HG03442 (cell line): ENCODE measurements at regions not wholly inside any gene's neighbourhood (a gene's known extent, or its start where the extent isn't known, plus 50 kb on each side); places are given as distances from the start of the nearest gene placed in this dataset.
"Not testable (repeated sequence)": the region's sequence is repeated elsewhere in the genome, so short reads cannot be mapped to it uniquely, and the experiment has no call there.

ENCODE experiments used
- ATAC-seq: cut with Tn5 transposase; IDR thresholded peaks from one replicate; pipeline ENCODE4 v1.9.1; 2021; ENCODE audit warnings: mild to moderate bottlenecking, moderate library complexity; ENCODE audit not compliant: unreplicated experiment

DNA sequence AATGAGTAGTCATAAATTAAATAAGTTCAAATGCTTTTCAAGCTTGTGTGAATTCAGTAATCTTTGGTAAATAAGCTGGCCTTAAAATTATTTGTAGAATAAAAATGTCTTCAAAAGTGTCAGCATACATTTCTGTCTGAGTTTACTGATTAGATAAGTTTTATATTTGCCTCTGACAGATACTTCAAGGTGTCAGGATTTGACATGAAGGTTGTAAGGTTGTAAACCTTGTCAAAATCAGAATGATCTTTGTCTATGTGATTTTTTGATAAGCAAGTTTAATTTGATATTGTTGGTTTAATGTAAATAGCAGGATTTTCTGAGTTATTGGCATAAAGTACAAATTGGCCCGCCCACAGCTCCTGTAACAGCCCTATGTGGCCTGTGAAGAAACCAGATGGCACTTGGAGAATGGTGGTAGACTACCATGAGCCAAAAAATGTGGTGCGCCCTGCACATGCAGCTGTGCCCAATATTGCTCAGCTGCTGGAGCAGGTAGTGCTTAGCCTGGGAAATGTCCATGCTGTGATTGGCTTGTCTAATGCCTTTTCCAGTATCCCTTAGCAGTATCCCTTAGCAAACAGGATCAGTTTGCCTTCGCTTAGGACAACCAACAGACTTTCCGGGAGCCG is 188.0 kb upstream of the SPHKAP start:
- ATAC-seq = no peak

DNA sequence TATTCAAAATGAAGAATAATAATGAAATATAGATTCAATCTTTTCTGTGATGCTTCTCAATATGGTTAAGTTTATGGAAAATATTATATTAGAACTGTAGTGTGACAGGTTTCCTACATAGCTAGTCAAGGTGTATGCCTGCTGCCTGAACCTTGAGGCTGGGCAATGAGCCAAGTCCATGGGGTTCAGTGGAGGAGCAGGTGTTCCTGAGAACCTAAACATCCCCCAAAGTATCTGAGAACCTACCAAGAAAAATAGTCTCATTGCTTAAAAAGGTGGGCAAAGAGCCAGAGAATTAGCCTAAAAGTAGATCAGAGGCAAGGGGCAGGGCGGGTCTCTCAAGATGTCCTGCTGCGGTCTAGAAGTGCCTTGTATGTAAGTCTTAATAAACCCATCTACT is 185.9 kb upstream of the SPHKAP start:
- ATAC-seq = no peak

DNA sequence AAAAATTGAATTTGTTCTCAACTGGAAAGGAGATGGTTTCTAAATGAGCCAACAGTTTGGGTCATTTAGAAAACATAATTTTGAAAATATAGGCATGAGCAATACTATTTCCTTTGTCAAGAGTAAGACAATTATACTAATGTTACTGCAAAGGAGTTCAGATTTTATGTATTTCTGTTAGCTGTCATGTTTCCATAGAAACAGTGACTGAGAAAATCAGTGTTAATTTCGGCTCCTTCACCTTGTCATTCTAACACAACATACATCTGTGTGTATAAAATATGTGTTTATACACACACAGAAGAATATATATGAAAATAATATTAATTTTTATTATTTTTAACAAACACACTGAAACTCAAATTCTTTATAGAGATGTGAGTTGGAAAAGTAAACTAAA is 178.0 kb upstream of the SPHKAP start:
- ATAC-seq = no peak

DNA sequence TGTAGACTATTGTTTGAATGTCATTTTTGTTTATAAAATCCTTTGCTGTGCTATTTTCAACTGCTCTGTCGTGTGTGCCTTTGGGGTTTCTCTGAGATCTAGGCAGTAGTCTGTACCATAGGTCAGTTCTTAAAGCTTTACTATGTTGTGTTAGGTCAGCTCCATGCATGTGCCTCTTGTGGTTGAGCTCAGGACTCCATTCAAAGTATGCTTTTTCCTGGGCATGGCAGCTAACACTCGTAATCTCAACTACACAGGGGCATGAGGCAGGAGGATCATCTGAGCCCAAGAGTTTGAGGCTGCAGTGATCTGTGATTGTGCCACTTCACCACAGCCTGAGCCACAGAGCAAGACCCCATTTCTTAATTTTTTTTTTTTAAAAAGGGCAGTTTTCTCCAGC is 174.4 kb upstream of the SPHKAP start:
- ATAC-seq = no peak

GRCh38 chr2:228352980-228353379 is 171.5 kb upstream of the SPHKAP start:
- not testable (repeated sequence) for ATAC-seq

DNA sequence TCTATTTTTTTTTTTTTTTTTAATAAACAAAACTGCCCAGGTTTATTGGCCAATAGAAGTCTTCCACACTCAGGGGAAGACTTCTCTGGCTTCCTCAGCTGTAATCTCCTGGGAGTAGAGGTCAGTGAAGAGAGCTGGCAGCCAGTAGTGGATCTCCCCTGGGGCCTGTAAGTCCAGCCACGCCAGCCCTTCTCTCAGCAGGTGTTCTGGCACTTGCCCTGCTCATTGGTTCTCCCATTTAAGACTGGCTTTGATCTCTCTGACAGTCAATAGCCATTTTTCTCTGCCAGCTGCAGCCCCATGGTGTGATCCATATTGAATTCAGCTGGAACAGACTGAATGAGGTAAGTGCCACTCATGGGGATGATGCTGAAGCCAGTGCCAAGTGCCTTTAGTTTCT is 170.6 kb upstream of the SPHKAP start:
- ATAC-seq = no peak

GRCh38 chr2:228348516-228349064 is 167.1 kb upstream of the SPHKAP start:
- ATAC-seq = no peak

- ATAC-seq = no peak
Measured at GRCh38 chr2:228344531-228344930, 163.0 kb upstream of the SPHKAP start.

DNA sequence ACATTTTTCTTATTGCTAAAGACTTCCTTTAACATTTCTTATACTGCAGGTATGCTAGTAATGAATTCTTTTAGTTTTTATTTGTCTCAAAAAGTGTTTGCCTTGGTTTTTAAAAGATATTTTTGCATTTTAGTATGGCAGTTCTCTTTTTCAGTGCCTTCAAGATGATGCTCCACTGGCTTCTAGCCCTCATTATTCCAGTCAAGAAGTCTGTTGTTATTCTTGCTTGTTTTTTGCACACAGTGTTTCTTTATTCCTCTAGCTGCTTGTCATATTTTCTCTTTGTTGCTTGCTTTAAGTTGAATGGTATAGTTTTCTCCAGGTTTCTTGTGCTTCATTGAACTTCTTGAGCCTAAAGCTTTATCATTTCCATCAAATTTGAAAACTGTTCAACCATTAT is 158.0 kb upstream of the SPHKAP start:
- no peak for ATAC-seq

DNA sequence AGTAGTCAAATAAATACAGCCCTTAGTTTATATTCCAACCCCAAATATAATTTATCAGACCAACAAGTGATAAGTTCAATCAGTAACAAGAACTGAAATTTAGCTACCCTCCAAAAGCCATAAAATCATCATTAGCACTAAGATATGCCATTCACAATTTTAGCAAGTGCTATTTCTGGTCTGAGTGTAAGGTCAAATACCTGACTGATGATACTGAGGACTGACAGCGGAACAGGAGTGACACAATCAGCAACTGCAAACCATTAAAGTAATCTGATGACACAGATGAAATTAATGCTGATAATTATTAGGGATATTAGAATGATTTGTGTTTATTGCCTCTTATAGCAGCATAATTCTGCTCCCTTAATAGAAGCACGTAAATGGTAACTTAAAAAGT is 152.7 kb upstream of the SPHKAP start:
- no peak for ATAC-seq

GRCh38 chr2:228329282-228329681 is 147.8 kb upstream of the SPHKAP start:
- no peak for ATAC-seq

- no peak for ATAC-seq
Measured at GRCh38 chr2:228321015-228321414, 139.5 kb upstream of the SPHKAP start.

DNA sequence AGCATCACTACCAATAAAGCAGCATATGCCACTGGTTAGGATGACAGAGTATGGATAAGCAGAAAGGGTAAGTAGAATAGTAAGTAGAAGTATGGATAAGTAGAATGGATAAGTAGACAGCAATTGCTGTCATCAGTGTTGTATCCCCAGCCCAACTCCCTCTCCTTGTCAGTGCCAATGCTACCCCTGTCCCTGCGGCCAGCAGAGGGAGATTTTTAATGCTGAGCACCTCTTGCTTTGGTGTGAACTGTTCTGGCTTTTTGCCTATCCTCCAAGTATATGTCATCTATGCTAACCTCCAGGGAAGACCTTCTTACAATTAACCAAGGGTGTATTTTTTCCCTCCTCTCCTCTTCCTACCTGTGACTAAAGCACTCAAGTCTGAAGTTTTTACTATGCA is 136.7 kb upstream of the SPHKAP start:
- no peak for ATAC-seq

DNA sequence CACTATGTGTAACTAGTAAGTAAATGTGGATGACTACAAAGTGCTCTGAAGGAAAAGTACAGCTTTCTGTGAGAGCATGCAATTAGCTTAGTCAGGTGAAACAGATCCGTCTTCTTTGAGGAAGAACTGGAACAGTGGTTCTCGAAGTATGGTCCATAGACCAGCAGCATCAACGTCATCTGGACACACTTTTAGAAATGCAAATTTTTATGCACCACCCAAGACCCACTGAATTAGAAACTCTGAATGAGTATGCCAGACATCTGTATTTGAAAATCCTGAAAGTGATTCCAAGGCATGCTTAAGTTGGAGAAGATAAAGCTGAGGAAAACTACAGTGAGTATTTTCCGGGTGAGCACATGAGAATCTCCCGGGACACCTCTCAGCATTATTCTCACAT is 130.7 kb upstream of the SPHKAP start:
- no peak for ATAC-seq

- no peak for ATAC-seq
Measured at GRCh38 chr2:228303960-228304359, 122.5 kb upstream of the SPHKAP start.

DNA sequence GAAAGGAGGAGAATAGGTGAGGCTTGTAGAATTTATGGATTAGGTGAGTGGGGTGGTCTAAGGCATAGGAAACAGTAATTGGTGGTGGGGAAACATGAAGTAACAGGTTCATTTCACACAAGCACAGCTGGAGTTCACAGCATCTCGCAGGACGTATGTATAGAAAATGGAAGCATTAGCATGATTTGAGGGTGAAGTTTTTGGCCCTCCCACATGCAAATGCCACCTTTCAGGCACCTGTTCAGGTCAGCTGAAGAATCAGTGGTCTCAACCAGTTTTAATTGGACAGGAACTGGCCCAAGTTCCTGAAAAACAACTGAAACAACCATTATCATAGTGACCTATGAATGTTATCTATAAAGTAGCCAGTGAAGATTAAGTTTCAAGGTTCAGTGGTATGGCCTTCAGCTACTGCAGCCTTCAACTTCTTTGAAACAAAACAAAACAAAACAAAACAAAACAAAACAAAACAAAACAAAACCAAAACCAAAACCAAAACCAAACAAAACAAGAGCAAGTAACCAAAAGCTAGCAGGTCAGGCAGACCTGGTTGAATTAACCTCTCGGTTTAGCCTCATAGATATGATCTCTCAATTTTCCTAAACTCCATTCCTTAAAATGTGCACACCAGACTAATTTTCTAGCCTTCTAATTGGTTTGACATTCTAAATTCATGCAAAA is 102.1 kb upstream of the SPHKAP start:
- no peak for ATAC-seq

- no peak for ATAC-seq
Measured at GRCh38 chr2:228282376-228282775, 100.9 kb upstream of the SPHKAP start.

DNA sequence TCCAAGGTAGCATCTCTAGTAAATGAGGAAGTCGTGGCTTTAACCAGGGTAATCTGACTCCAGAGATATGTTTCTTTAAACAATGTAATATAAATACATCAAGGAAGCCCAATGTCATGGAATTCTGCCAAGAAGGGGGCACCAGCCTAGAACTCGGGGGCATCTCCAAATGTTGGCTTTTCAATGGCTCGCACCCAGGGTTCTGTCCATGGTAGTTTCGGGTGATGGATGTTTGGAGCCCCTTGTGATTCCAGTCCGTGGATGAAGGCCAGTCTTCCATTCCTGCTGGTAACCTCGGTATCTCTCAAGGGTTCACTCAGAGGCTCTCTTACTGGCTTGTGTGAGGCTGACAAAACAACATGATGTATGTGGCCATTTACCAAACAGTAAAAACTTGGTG is 91.7 kb upstream of the SPHKAP start:
- no peak for ATAC-seq

- no peak for ATAC-seq
Measured at GRCh38 chr2:228269351-228269750, 87.9 kb upstream of the SPHKAP start.

DNA sequence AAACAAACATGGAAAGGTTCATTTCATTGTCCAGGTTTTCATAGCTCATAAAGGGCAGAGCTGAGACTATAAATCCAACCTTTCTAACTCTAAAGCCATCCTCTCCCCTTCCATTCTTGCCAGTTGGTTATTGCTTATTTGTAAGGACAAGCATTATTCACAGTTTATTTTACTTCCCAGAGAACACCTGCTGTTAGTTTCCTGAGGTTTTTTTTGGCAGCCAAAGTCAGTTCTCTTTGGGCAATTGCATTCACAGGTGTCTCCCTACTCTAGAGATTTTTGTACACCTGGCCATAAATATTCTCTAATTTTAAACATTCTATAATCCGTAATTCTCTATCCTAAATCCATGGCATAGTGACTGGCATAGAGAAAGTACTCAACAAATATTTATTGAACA is 87.3 kb upstream of the SPHKAP start:
- no peak for ATAC-seq

GRCh38 chr2:228268301-228268700 is 86.8 kb upstream of the SPHKAP start:
- no peak for ATAC-seq

GRCh38 chr2:228263156-228263555 is 81.7 kb upstream of the SPHKAP start:
- no peak for ATAC-seq

- no peak for ATAC-seq
Measured at GRCh38 chr2:228261546-228261945, 80.1 kb upstream of the SPHKAP start.
